NCI-H82 treated with DMSO at 0.1 percent for 48 hours (cell line): ENCODE measurements at regions not wholly inside any gene's neighbourhood (a gene's known extent, or its start where the extent isn't known, plus 50 kb on each side); places are given as distances from the start of the nearest gene placed in this dataset.

Experiments used
- DNase-seq: peaks from one replicate; lab custom pipeline; 2025; ENCODE audit not compliant: unreplicated experiment; lab: John Stamatoyannopoulos, UW

- no peak for DNase-seq
Measured at GRCh38 chr16:73205153-73205886, 157.4 kb upstream of the ZFHX3 start.

GRCh38 chr16:73204359-73205152 is 156.6 kb upstream of the ZFHX3 start:
- no peak for DNase-seq

- DNase-seq = no peak
Measured at GRCh38 chr16:73202161-73202729, 154.3 kb upstream of the ZFHX3 start.

GRCh38 chr16:73199214-73199613 is 151.3 kb upstream of the ZFHX3 start:
- no peak for DNase-seq

GRCh38 chr16:73198481-73198880 is 150.6 kb upstream of the ZFHX3 start:
- DNase-seq = no peak

- DNase-seq = no peak
Measured at GRCh38 chr16:73197598-73197997, 149.7 kb upstream of the ZFHX3 start.

GRCh38 chr16:73196670-73197069 is 148.7 kb upstream of the ZFHX3 start:
- DNase-seq = peak; percentile 24

GRCh38 chr16:73193464-73193863 is 145.5 kb upstream of the ZFHX3 start:
- DNase-seq = no peak

GRCh38 chr16:73192232-73192894 is 144.4 kb upstream of the ZFHX3 start:
- DNase-seq = no peak

GRCh38 chr16:73191660-73192046 is 143.7 kb upstream of the ZFHX3 start:
- DNase-seq = no peak

GRCh38 chr16:73190688-73191659 is 143.0 kb upstream of the ZFHX3 start:
- no peak for DNase-seq

GRCh38 chr16:73190256-73190655 is 142.3 kb upstream of the ZFHX3 start:
- no peak for DNase-seq

GRCh38 chr16:73189136-73189535 is 141.2 kb upstream of the ZFHX3 start:
- DNase-seq = no peak

GRCh38 chr16:73186752-73187601 is 139.0 kb upstream of the ZFHX3 start:
- DNase-seq = no peak

- DNase-seq = no peak
Measured at GRCh38 chr16:73185737-73186136, 137.8 kb upstream of the ZFHX3 start.

- no peak for DNase-seq
Measured at GRCh38 chr16:73183611-73184092, 135.7 kb upstream of the ZFHX3 start.

- DNase-seq = no peak
Measured at GRCh38 chr16:73179705-73180331, 131.9 kb upstream of the ZFHX3 start.

- DNase-seq = no peak
Measured at GRCh38 chr16:73177729-73178295, 129.9 kb upstream of the ZFHX3 start.
